ENCODE measurements at regions not wholly inside any gene's neighbourhood (a gene's known extent, or its start where the extent isn't known, plus 50 kb on each side); places are given as distances from the start of the nearest gene placed in this dataset.

- no peak overlapping the region for H3K9ac ChIP-seq (ENCODE audit: low read length)
- TF ChIP-seq CTCF (IDR thresholded peaks at IDR 0.05; ENCODE audit: insufficient read depth, low read depth, low read length) (no peak), EZH2 (IDR thresholded peaks at IDR 0.05; ENCODE audit: insufficient read depth, low read length) (no peak)
- no peaks in the 10 kb centered on the region for H3K9me3 ChIP-seq (ENCODE audit: insufficient read depth, low read depth, low read length)
- H3K4me3 Mint-ChIP-seq (ENCODE audit: unreplicated experiment), result no peak overlapping the region
- H3K4me1 ChIP-seq (ENCODE audit: insufficient read depth, low read length), result no peaks in the 10 kb centered on the region
- DNase-seq (ENCODE audit: low read depth) (no peak), FAIRE-seq (no peak)
- H3K36me3 ChIP-seq (ENCODE audit: insufficient read depth, low read length), result no peaks in the 10 kb centered on the region
- H3K4me3 ChIP-seq (ENCODE audit: insufficient read depth, low read depth, low read length), result no peak overlapping the region
- no peaks in the 10 kb centered on the region for H4K20me1 ChIP-seq (ENCODE audit: insufficient read depth, low read length)
- H3K4me1 Mint-ChIP-seq (ENCODE audit: low read depth, unreplicated experiment), result no peaks in the 10 kb centered on the region
- H3K27ac ChIP-seq (ENCODE audit: low read depth, low read length), result no peak overlapping the region
- H3K27me3 ChIP-seq (ENCODE audit: insufficient read depth, low read length), result no peaks in the 10 kb centered on the region
- H3K36me3 Mint-ChIP-seq (ENCODE audit: low read depth, unreplicated experiment), result peaks cover 2% of the 10 kb centered on the region
- H2AFZ ChIP-seq (ENCODE audit: low read depth, low read length), result no peak overlapping the region
- no peaks in the 10 kb centered on the region for H3K9me3 Mint-ChIP-seq (ENCODE audit: unreplicated experiment)
- H3K4me2 ChIP-seq (ENCODE audit: low read length), result no peak overlapping the region
- H3K79me2 ChIP-seq (ENCODE audit: insufficient read depth, low read length), result no peaks in the 10 kb centered on the region
- H3K27ac Mint-ChIP-seq (ENCODE audit: unreplicated experiment), result no peak overlapping the region
- H3K27me3 Mint-ChIP-seq (ENCODE audit: low read depth, unreplicated experiment), result peaks cover 4% of the 10 kb centered on the region
Measured at GRCh38 chr9:84212982-84213381, 127.6 kb downstream of the SLC28A3 start.

DNA sequence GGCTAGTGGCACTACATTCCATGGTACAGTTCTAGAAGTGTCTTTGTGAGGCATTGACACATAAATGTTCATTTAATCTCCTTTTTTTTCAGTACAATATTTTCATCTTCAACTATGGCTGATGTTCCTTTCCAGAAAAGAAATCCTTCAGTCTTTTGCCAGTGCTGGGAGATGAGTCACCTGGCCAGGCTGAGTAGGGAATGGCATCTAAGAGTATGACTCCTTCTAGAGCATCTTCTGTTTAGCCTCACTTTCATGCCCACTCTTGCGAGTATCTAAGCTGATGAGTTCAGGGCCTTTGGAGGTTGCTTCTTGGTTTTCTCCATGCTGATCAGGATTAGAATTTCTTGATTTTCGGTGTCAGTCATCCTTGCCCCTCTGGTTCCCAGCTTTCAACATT lies 124.4 kb downstream of the SLC28A3 start:
- Histone ChIP-seq H3K79me2 (ENCODE audit: insufficient read depth, low read length) (no peaks in the 10 kb centered on the region), H3K9ac (ENCODE audit: low read length) (no peak overlapping the region), H3K4me1 (ENCODE audit: insufficient read depth, low read length) (no peaks in the 10 kb centered on the region), H3K4me2 (ENCODE audit: low read length) (no peak overlapping the region), H3K27ac (ENCODE audit: low read depth, low read length) (no peak overlapping the region), H3K27me3 (ENCODE audit: insufficient read depth, low read length) (no peaks in the 10 kb centered on the region), H2AFZ (ENCODE audit: low read depth, low read length) (no peak overlapping the region), H3K36me3 (ENCODE audit: insufficient read depth, low read length) (no peaks in the 10 kb centered on the region), H3K4me3 (ENCODE audit: insufficient read depth, low read depth, low read length) (no peak overlapping the region), H3K9me3 (ENCODE audit: insufficient read depth, low read depth, low read length) (no peaks in the 10 kb centered on the region), H4K20me1 (ENCODE audit: insufficient read depth, low read length) (no peaks in the 10 kb centered on the region)
- Mint-ChIP-seq H3K4me3 (ENCODE audit: unreplicated experiment) (no peak overlapping the region), H3K27ac (ENCODE audit: unreplicated experiment) (no peak overlapping the region), H3K27me3 (ENCODE audit: low read depth, unreplicated experiment) (peaks cover 16% of the 10 kb centered on the region), H3K36me3 (ENCODE audit: low read depth, unreplicated experiment) (peaks cover 2% of the 10 kb centered on the region), H3K9me3 (ENCODE audit: unreplicated experiment) (no peaks in the 10 kb centered on the region), H3K4me1 (ENCODE audit: low read depth, unreplicated experiment) (no peaks in the 10 kb centered on the region)
- no peak for FAIRE-seq
- no peak for DNase-seq (ENCODE audit: low read depth)
- TF ChIP-seq EZH2 (IDR thresholded peaks at IDR 0.05; ENCODE audit: insufficient read depth, low read length), result no peak
- no peak for TF ChIP-seq CTCF (IDR thresholded peaks at IDR 0.05; ENCODE audit: insufficient read depth, low read depth, low read length)

- no peak overlapping the region for H3K27ac ChIP-seq (ENCODE audit: low read depth, low read length)
- TF ChIP-seq CTCF (IDR thresholded peaks at IDR 0.05; ENCODE audit: insufficient read depth, low read depth, low read length) (no peak), EZH2 (IDR thresholded peaks at IDR 0.05; ENCODE audit: insufficient read depth, low read length) (no peak)
- H3K4me3 ChIP-seq (ENCODE audit: insufficient read depth, low read depth, low read length), result no peak overlapping the region
- H4K20me1 ChIP-seq (ENCODE audit: insufficient read depth, low read length), result no peaks in the 10 kb centered on the region
- Mint-ChIP-seq H3K9me3 (ENCODE audit: unreplicated experiment) (peaks cover 6% of the 10 kb centered on the region), H3K27ac (ENCODE audit: unreplicated experiment) (no peak overlapping the region), H3K36me3 (ENCODE audit: low read depth, unreplicated experiment) (no peaks in the 10 kb centered on the region), H3K27me3 (ENCODE audit: low read depth, unreplicated experiment) (peaks cover 16% of the 10 kb centered on the region), H3K4me1 (ENCODE audit: low read depth, unreplicated experiment) (no peaks in the 10 kb centered on the region), H3K4me3 (ENCODE audit: unreplicated experiment) (no peak overlapping the region)
- FAIRE-seq (no peak), DNase-seq (ENCODE audit: low read depth) (no peak)
- H3K36me3 ChIP-seq (ENCODE audit: insufficient read depth, low read length), result no peaks in the 10 kb centered on the region
- no peak overlapping the region for H3K9ac ChIP-seq (ENCODE audit: low read length)
- H2AFZ ChIP-seq (ENCODE audit: low read depth, low read length), result no peak overlapping the region
- H3K9me3 ChIP-seq (ENCODE audit: insufficient read depth, low read depth, low read length), result no peaks in the 10 kb centered on the region
- no peaks in the 10 kb centered on the region for H3K4me1 ChIP-seq (ENCODE audit: insufficient read depth, low read length)
- H3K79me2 ChIP-seq (ENCODE audit: insufficient read depth, low read length), result no peaks in the 10 kb centered on the region
- H3K4me2 ChIP-seq (ENCODE audit: low read length), result no peak overlapping the region
- H3K27me3 ChIP-seq (ENCODE audit: insufficient read depth, low read length), result no peaks in the 10 kb centered on the region
Measured at GRCh38 chr9:84218322-84218721, 122.2 kb downstream of the SLC28A3 start.

All from astrocyte (in vitro differentiated cells and primary cell).